ENCODE measurements at regions not wholly inside any gene's neighbourhood (a gene's known extent, or its start where the extent isn't known, plus 50 kb on each side); places are given as distances from the start of the nearest gene placed in this dataset.

DNA sequence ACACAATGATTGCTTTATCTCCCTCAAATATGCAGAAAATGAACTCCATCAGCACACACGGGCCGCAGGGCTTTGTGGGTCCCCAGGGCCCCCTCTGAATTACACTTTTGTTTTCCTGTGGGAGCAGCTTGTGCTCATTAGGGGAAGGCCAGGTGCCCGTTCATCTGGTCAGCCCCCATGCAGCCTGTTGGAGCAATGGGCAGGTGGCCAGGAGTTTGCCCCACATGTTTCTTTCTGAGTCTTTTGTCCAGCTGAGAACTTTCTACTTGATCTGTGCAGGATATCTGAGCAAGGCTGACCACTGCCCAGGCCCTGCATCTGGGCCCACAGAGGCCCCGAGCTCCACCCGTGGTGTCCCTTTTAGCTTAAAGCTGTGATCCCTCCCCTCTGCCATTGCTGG is 105.3 kb upstream of the FAM20C start:
- H3K4ac ChIP-seq (ENCODE audit: low read depth, low read length), result no peak overlapping the region
- H3K4me3 ChIP-seq (ENCODE audit: low read depth, low read length), result no peak overlapping the region
- H3K4me2 ChIP-seq (ENCODE audit: low read length), result no peak overlapping the region
- no peak overlapping the region for H3K27ac ChIP-seq (ENCODE audit: low read depth, low read length)
- H3K27me3 ChIP-seq (ENCODE audit: insufficient read depth, low read length), result no peaks in the 10 kb centered on the region
- H3K79me2 ChIP-seq (ENCODE audit: control insufficient read depth, insufficient read depth, low read length, poor library complexity), result no peaks in the 10 kb centered on the region
- H3K36me3 ChIP-seq (ENCODE audit: control insufficient read depth in 1 of 2, insufficient read depth in 2 of 2, low read length in 2 of 2), result no peaks in the 10 kb centered on the region
- no peaks in the 10 kb centered on the region for H3K79me1 ChIP-seq (ENCODE audit: low read length)
- H3K23ac ChIP-seq (ENCODE audit: low read length), result no peak overlapping the region
- H3K18ac ChIP-seq (ENCODE audit: low read length), result no peak overlapping the region
- H3K14ac ChIP-seq (ENCODE audit: low read length), result no peak overlapping the region
- no peak for DNase-seq
- no peak overlapping the region for H3K9ac ChIP-seq (ENCODE audit: low read length)
- no CpG with 5 or more reads among the region's 5 CpGs for WGBS (ENCODE audit: extremely low coverage, insufficient coverage, insufficient read length)
- H2BK12ac ChIP-seq (ENCODE audit: low read length), result no peak overlapping the region
- H2AK5ac ChIP-seq (ENCODE audit: low read length), result no peak overlapping the region
- H2BK5ac ChIP-seq (ENCODE audit: low read depth, low read length, poor library complexity), result no peak overlapping the region
- H3K9me3 ChIP-seq (ENCODE audit: insufficient read depth, low read depth, low read length), result no peaks in the 10 kb centered on the region
- no peak overlapping the region for H4K91ac ChIP-seq (ENCODE audit: low read depth, low read length)
- no peak overlapping the region for H2AFZ ChIP-seq (ENCODE audit: insufficient read depth, low read length, poor library complexity)
- H2BK120ac ChIP-seq (ENCODE audit: insufficient read depth, low read length, poor library complexity), result no peak overlapping the region
- peaks cover 0 to 2% of the 10 kb centered on the region in 2 experiments for H3K4me1 ChIP-seq (ENCODE audit: control insufficient read depth in 1 of 2, insufficient read depth in 2 of 2, low read length in 2 of 2)
- no peak overlapping the region for H4K8ac ChIP-seq (ENCODE audit: low read depth, low read length)
- H4K12ac ChIP-seq (ENCODE audit: low read depth, low read length), result no peak overlapping the region

- H3K27me3 ChIP-seq (ENCODE audit: insufficient read depth, low read length), result no peaks in the 10 kb centered on the region
- H2BK5ac ChIP-seq (ENCODE audit: low read depth, low read length, poor library complexity), result no peak overlapping the region
- no peak overlapping the region for H3K18ac ChIP-seq (ENCODE audit: low read length)
- no peak overlapping the region for H2AK5ac ChIP-seq (ENCODE audit: low read length)
- H2BK120ac ChIP-seq (ENCODE audit: insufficient read depth, low read length, poor library complexity), result no peak overlapping the region
- H2BK12ac ChIP-seq (ENCODE audit: low read length), result no peak overlapping the region
- no peak overlapping the region for H3K4me2 ChIP-seq (ENCODE audit: low read length)
- no peaks in the 10 kb centered on the region for H3K36me3 ChIP-seq (ENCODE audit: control insufficient read depth in 1 of 2, insufficient read depth in 2 of 2, low read length in 2 of 2)
- H3K4me1 ChIP-seq (ENCODE audit: control insufficient read depth in 1 of 2, insufficient read depth in 2 of 2, low read length in 2 of 2), result peaks cover 0 to 2% of the 10 kb centered on the region in 2 experiments
- H3K4me3 ChIP-seq (ENCODE audit: low read depth, low read length), result no peak overlapping the region
- H3K23ac ChIP-seq (ENCODE audit: low read length), result no peak overlapping the region
- no peak overlapping the region for H4K8ac ChIP-seq (ENCODE audit: low read depth, low read length)
- H4K12ac ChIP-seq (ENCODE audit: low read depth, low read length), result no peak overlapping the region
- H4K91ac ChIP-seq (ENCODE audit: low read depth, low read length), result no peak overlapping the region
- no CpG with 5 or more reads among the region's 8 CpGs for WGBS (ENCODE audit: extremely low coverage, insufficient coverage, insufficient read length)
- no peaks in the 10 kb centered on the region for H3K9me3 ChIP-seq (ENCODE audit: insufficient read depth, low read depth, low read length)
- no peaks in the 10 kb centered on the region for H3K79me1 ChIP-seq (ENCODE audit: low read length)
- no peak overlapping the region for H3K4ac ChIP-seq (ENCODE audit: low read depth, low read length)
- H3K14ac ChIP-seq (ENCODE audit: low read length), result no peak overlapping the region
- H3K27ac ChIP-seq (ENCODE audit: low read depth, low read length), result no peak overlapping the region
- no peak overlapping the region for H2AFZ ChIP-seq (ENCODE audit: insufficient read depth, low read length, poor library complexity)
- DNase-seq, result no peak
- H3K79me2 ChIP-seq (ENCODE audit: control insufficient read depth, insufficient read depth, low read length, poor library complexity), result no peaks in the 10 kb centered on the region
- no peak overlapping the region for H3K9ac ChIP-seq (ENCODE audit: low read length)
Measured at GRCh38 chr7:87671-88070, 104.7 kb upstream of the FAM20C start.

DNA sequence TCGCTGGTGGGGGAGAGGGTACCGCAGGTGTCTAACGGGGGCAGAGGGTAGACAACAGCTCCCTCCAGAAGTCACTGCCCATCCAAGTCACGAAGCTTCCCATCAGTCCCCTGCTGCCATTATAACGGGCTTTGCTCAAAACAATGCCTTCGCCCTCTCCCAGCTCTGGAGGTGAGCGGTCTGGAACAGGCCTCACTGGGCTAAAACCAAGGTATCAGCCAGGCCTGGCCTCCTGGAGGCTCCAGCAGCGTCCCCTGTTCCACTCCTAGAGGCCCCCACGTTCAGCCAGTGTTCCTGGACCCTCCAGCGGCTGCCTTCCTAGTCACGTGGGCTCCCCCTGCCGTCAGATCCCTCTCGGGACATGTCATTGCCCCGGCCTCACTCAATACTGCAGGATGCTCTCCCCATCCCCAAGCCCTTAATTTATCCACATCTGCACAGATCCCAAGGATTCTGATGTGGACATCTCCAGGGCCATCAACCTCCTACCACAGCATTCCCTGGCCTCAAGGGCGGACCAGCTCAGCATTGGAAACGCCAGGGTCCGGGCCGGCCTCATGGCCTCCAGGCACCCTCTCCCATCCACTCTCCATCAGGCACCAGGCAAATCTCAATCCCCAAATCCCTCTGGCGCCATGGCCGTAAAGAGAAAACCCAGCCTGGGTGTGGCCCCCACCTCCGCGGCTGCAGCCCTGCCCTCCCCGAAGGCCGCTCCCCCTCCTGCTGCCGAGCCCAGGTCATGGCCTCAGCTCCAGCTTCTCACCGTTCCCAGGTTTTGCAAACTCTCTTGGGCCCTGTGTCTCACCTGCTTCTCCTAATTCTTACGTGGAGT is 104.1 kb upstream of the FAM20C start:
- no peak overlapping the region for H3K23ac ChIP-seq (ENCODE audit: low read length)
- H4K12ac ChIP-seq (ENCODE audit: low read depth, low read length), result no peak overlapping the region
- no peak overlapping the region for H3K4ac ChIP-seq (ENCODE audit: low read depth, low read length)
- H3K18ac ChIP-seq (ENCODE audit: low read length), result no peak overlapping the region
- no peak overlapping the region for H2AFZ ChIP-seq (ENCODE audit: insufficient read depth, low read length, poor library complexity)
- H3K14ac ChIP-seq (ENCODE audit: low read length), result no peak overlapping the region
- H3K4me1 ChIP-seq (ENCODE audit: control insufficient read depth in 1 of 2, insufficient read depth in 2 of 2, low read length in 2 of 2), result peaks cover 0 to 2% of the 10 kb centered on the region in 2 experiments
- H3K36me3 ChIP-seq (ENCODE audit: control insufficient read depth in 1 of 2, insufficient read depth in 2 of 2, low read length in 2 of 2), result no peaks in the 10 kb centered on the region
- H3K4me2 ChIP-seq (ENCODE audit: low read length), result no peak overlapping the region
- H3K4me3 ChIP-seq (ENCODE audit: low read depth, low read length), result no peak overlapping the region
- no peak for DNase-seq
- no peak overlapping the region for H4K8ac ChIP-seq (ENCODE audit: low read depth, low read length)
- no CpG with 5 or more reads among the region's 27 CpGs for WGBS (ENCODE audit: extremely low coverage, insufficient coverage, insufficient read length)
- H3K9ac ChIP-seq (ENCODE audit: low read length), result no peak overlapping the region
- H3K27ac ChIP-seq (ENCODE audit: low read depth, low read length), result no peak overlapping the region
- H3K27me3 ChIP-seq (ENCODE audit: insufficient read depth, low read length), result no peaks in the 10 kb centered on the region
- no peaks in the 10 kb centered on the region for H3K79me1 ChIP-seq (ENCODE audit: low read length)
- H2BK12ac ChIP-seq (ENCODE audit: low read length), result no peak overlapping the region
- H2BK120ac ChIP-seq (ENCODE audit: insufficient read depth, low read length, poor library complexity), result no peak overlapping the region
- no peak overlapping the region for H2AK5ac ChIP-seq (ENCODE audit: low read length)
- no peaks in the 10 kb centered on the region for H3K9me3 ChIP-seq (ENCODE audit: insufficient read depth, low read depth, low read length)
- no peak overlapping the region for H4K91ac ChIP-seq (ENCODE audit: low read depth, low read length)
- no peak overlapping the region for H2BK5ac ChIP-seq (ENCODE audit: low read depth, low read length, poor library complexity)
- no peaks in the 10 kb centered on the region for H3K79me2 ChIP-seq (ENCODE audit: control insufficient read depth, insufficient read depth, low read length, poor library complexity)

GRCh38 chr7:88927-89231 is 103.5 kb upstream of the FAM20C start:
- WGBS (ENCODE audit: extremely low coverage, insufficient coverage, insufficient read length), result no CpG with 5 or more reads among the region's 6 CpGs
- Histone ChIP-seq H4K91ac (ENCODE audit: low read depth, low read length) (no peak overlapping the region), H2BK12ac (ENCODE audit: low read length) (no peak overlapping the region), H3K9ac (ENCODE audit: low read length) (no peak overlapping the region), H3K4me2 (ENCODE audit: low read length) (no peak overlapping the region), H4K8ac (ENCODE audit: low read depth, low read length) (no peak overlapping the region), H3K18ac (ENCODE audit: low read length) (no peak overlapping the region), H3K36me3 (ENCODE audit: control insufficient read depth in 1 of 2, insufficient read depth in 2 of 2, low read length in 2 of 2) (no peaks in the 10 kb centered on the region), H3K9me3 (ENCODE audit: insufficient read depth, low read depth, low read length) (no peaks in the 10 kb centered on the region), H2BK5ac (ENCODE audit: low read depth, low read length, poor library complexity) (no peak overlapping the region), H3K27me3 (ENCODE audit: insufficient read depth, low read length) (no peaks in the 10 kb centered on the region), H3K79me2 (ENCODE audit: control insufficient read depth, insufficient read depth, low read length, poor library complexity) (no peaks in the 10 kb centered on the region), H3K23ac (ENCODE audit: low read length) (peak overlapping the region; percentile 49), H3K14ac (ENCODE audit: low read length) (no peak overlapping the region), H3K27ac (ENCODE audit: low read depth, low read length) (no peak overlapping the region), H3K4me1 (ENCODE audit: control insufficient read depth in 1 of 2, insufficient read depth in 2 of 2, low read length in 2 of 2) (peaks cover 0 to 2% of the 10 kb centered on the region in 2 experiments), H3K4me3 (ENCODE audit: low read depth, low read length) (no peak overlapping the region), H3K4ac (ENCODE audit: low read depth, low read length) (no peak overlapping the region), H3K79me1 (ENCODE audit: low read length) (no peaks in the 10 kb centered on the region), H2BK120ac (ENCODE audit: insufficient read depth, low read length, poor library complexity) (no peak overlapping the region), H2AK5ac (ENCODE audit: low read length) (no peak overlapping the region), H4K12ac (ENCODE audit: low read depth, low read length) (no peak overlapping the region), H2AFZ (ENCODE audit: insufficient read depth, low read length, poor library complexity) (no peak overlapping the region)
- no peak for DNase-seq

All from trophoblast cell (in vitro differentiated cells and primary cell).